ELR (cell line): ENCODE measurements at regions not wholly inside any gene's neighbourhood (a gene's known extent, or its start where the extent isn't known, plus 50 kb on each side); places are given as distances from the start of the nearest gene placed in this dataset.

ENCODE experiments used
- DNase-seq: peaks from one replicate; pipeline ENCODE4 v3.0.0-alpha.2; 2015; ENCODE audit warnings: low read depth

DNA sequence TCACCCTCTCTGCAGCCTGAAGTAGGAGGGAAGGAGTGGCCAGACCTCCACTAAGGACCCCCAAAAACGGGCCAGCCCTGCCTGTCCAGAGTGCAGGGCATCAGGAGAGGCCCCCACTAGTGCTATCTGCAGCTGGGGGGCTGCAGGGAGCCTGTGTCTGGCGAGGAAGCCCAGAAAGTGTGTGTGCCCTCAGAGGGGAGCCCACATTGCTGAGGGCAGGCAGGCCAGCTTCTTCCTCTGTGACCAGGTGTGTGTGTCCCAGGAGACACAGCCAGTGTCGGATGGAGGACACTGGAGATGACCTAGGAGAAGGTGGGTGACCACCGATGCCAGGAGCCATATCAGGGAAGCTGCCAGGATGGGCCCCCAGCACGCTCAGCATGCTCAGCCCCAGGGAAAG is 218.7 kb downstream of the IRX2 start:
- DNase-seq: no peak

DNA sequence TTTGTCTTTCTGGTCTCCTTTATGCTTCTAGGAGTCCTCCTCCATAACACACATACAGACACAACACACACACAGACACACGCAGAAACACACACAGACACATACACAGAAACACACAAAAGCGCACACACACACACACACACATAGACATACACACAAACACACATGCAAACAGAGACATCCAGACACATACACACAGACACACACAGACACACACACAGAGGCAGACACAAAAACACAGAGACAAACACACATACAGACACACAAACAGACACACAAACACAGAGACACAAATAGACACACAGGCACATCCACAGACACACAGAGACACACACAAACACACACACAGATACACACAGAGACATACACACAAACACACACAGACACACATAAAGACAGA is 220.2 kb downstream of the IRX2 start:
- no peak for DNase-seq

DNA sequence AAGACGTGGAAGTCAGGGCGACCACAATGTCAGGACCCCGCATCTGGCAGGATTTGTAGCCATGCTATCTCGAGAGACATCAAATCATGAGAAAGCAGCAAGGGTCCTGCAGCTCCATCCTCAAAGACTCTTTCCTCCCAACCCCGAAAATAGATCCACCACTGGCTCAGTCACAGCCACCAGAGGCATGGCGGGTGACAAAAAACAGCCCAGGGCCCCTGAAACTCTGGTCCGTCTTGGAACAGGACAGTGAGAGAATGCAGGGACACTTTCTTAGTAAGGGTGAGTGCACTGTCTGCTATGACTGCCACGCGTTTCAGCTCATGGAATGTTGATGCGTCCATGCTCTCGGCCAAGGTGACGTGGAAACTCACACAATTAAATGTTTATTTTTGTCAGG is 220.9 kb downstream of the IRX2 start:
- DNase-seq: no peak

DNA sequence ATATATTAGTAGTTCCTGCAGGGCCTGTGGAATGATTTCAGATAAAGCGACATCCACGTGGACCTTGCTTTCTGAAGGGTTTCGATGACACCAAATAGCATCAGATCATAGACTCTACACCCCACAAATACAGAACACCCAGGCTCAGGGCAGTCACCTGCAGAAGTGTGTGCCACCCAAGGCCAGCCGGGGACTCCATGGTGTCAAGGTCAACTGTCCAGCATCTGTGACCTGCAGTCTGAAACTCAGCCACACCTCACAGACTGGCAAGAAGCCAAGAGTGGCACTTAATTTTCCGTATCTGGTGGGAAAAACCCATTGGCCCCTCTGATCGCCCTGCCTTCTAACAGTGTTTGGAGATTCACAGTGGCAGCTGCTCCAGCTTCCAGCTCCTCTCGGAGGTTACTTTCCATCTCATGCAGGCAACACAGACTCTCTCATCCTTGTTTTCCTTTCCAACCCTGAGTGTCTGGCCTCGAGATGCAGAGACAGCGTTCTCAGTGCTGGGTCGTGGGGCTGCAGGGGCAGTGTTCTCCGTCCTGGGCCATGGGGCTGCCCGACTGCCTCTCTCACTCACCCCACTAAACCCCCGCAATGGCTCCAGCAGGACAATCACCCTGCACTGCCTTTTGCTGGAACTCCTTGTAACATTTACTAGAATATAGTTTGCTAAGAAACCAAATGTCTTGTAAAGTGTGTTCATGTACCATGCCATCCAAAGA is 221.9 kb downstream of the IRX2 start:
- no peak for DNase-seq

DNA sequence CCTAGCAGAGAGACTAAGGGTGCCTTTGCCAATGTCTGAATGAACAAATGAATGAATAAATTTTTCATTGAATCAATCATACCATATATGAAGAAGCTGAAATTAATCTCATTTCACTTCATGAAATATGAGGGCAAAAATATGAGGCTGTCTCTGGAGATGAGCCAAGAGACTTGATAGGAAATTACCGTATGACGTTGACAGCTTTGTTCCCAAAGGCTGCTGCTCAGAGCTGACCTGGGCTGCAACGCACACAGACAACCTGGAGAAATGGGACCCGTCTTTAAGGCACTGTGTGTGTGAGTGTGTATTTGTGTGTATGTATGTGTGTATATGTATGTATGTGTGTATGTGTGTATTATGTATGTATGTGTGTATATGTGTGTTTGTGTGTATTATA is 226.1 kb downstream of the IRX2 start:
- no peak for DNase-seq

DNA sequence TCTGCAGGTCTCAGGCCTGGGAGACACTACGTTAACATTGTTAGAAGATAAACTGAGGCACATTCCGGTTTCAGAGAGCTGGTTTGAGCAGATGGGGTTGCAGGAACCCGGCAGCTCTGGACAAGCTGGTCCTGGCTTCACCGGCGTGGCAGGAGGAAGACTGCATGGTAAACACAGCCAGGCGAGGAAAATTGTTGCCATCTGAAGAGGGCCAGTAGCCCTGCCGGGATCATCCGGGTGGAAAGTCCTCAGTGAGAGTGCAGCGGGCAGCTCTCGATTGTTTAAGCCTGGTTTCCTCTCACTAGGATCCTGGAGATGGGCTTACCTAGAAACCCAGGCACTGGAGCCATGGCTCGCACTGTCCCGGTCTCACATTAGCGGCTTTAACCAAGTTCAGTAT is 226.9 kb downstream of the IRX2 start:
- no peak for DNase-seq

DNA sequence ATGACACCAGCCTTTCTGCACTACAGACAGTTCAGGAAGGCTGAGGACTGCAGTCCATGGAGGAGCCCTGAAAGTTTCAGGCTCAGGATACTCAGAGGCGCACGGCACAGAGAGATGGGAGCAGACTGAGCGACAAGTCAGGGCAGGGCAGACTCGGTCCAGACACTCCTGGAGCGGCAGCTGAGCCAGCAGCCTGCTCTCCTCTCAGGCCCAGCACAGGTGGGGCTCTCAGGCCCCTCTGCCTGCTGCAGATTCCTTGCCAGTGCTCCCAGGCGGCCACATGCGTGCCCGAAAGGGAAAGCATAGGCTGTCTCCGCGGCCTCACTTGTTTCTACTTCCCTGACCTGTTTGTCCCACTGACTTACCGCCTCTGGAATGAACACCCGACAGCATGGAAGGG is 228.3 kb downstream of the IRX2 start:
- DNase-seq: no peak

DNA sequence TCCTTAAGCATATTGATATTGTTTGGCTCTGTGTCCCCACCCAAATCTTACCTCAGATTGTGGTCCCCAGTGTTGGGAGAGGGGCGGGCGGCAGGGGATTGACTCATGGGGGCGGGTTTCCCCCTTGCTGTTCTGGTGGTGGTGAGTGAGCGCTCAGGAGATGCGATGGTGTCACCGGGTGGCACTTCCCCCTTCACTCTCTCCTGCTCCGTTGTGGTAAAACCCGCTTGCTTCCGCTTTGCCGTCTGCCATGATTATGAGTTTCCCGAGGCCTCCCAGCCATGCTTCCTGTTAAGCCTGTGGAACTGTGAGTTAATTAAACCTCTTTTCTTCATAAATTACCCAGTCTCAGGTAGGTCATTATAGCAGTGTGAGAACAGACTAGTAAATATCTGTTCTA is 229.1 kb downstream of the IRX2 start:
- no peak for DNase-seq

DNA sequence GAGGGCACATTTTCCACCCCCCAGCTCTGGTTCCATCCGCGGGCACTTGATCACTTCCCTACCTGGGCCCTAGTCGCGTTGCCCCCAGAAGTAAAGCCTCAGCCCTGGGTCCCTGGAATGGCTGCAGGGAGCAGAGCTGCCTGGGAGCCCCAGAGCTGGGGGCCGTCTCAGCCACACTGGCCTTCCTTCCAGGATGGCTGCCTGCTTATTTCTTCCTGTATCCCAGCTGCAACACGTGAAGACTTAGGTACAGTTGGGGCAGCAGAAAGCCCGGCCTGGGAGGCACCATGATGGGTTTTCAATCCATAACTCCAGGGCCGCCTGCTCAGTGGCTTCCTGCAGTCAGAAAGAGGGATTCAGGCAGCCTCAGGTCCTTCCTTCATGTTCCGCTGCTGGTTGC is 232.3 kb downstream of the IRX2 start:
- DNase-seq: no peak

DNA sequence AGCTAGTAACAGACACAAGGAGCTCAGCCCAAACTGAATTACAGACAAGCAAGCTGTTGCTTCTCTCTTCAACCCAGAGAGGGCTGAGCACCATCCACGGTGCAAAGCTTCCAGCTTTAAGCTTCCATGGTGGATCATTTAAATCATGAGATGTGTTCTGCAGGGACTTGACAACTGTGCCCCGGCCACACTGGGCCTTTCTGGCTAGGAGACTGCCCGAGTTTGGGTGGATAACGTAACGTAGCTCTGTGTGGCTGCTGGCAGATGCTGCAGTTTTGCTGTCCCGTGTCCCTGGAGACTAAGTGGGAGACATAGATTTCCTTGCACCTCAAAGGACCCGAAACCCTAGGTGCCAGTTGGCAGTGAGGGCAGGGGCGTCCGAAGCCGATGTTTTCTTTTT is 234.0 kb downstream of the IRX2 start:
- DNase-seq: no peak

DNA sequence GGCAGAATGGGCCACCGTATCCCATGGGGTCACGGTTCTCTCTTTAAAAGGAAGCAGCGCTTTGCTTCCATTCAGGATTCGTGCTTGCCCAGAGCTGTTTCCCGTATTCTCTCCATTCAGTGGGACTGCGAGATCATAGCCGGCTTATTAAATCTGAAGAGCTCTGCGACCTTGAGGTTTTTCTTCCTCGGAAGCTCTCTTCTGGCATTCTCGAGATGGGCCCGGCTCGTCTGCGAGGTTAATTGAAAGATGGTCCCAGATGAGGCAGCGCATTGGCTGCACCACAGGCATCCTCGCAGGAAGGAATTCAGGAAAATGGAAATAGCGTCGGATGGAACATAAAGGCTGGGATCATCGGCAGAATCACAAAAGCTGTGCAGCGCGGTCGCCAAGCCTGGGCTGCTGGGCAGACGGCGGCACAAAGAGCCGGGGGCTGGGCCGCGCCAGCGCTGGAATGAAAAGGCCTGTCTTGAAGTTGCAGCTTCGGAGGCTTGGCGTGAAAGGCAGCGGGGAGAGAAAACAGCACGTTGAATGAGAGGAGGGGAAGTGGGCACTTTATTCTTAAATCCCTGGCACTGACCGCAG is 236.2 kb downstream of the IRX2 start:
- no peak for DNase-seq

DNA sequence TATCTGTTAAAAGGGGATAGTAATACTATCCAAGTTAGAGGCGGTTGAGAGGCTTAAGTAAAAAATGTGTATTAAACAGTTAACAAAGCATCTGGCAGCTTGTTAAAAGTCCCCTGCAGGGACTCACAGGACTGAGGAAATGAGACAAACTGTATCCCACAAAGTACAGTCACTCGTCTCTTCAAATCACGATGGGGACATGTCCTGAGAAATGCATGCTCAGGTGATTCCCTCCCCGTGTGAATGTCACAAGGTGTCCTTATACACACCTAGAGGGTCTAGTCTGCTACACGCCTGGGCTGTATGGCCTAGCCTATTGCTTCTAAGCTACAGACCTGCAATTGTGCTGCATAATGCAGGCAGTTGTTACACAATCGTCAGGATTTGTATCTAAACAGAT is 237.0 kb downstream of the IRX2 start:
- no peak for DNase-seq

DNA sequence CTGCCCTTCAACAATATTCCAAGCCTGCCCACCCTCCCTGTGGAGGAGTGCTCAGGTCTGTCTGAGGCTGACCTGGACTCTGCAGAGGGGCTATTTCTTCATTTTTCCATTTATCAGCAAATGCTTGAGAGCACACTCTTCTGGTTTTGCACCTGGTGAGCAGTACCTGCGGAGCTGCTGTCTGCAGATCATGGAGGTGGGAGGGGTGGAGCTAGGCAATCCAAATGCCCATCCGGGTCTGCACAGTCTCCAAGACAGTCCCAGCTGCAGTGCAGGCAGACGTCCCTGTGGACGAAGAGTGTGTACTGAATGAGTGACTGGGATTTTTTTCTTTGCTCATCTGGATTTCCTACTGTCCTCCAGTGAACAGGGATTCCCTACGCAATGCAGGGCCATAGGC is 239.8 kb downstream of the IRX2 start:
- DNase-seq: no peak

DNA sequence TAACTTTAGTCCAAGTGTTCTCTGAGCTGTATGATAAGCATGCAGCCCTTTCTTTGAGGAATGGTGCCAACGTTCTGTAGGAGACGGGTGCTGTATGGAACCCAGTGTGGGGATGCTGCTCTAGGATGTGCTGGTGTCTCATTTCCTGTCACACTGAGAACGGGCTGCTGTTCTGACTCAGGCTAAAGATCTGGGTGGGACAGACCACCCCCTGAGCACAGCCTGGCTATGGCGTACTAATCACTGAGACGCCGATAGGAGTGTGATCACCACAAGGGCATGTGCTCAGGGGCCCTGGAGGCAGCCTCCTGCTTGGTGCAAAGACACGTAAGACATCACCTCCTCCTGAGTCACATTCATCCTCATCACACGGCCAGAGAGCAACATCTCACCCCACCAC is 240.4 kb downstream of the IRX2 start:
- DNase-seq: no peak

DNA sequence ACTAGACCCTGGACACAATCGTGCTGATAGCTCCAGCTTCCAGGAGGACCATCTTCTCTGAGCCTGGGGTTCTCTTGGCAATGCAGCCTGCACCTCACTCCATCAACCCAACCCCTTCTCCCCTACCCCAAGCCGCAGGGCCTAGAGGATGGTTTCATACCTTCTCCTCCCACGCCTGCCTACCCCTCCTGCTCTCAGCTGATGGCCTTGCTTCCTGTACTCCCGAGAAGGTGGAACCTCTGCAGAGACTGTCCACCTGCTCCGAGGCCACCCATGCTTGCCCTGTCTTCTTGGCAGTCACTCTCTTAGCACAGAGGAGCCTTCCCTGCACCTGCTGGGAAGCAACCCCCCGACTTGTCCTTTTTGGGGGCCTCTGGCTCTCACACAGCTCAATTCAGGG is 241.9 kb downstream of the IRX2 start:
- DNase-seq: no peak

DNA sequence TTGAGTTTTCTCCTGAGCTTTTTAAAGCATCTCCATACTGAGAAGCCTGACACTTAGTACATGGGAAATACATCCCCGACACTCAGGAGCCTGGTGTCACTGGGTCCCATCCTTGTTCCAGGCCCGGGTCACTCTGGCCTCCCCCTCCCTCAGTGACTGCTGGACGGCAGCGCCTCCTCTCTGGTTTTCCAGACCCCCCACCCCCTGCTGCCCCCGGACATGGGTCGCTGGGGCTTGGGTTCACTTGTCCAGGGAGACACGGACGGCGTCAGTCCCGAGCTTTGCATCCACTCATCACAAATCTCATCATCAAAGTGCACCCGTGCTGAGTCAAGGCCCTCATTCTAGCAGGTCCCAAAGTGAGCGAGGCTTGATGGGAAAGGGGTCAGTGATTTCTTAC is 243.0 kb downstream of the IRX2 start:
- no peak for DNase-seq

DNA sequence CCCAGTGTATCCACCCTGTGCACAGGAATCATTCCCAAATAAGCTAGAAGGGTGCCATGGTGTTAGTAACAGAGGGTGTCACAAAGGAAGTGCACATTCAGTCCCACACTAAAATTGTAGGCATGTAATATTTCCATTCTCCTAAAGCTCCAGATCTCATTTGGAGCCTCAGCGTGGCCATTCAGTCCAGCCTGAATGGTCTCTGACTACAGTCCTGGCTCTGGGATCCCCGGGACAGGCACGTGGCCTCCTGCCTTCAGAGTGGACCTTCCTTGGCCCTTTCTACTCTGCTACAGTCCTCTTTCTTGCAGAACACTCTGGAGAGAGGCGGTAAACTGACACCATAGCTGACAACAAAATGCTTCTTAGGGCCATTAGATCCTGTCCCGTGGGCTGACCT is 243.9 kb downstream of the IRX2 start:
- no peak for DNase-seq

DNA sequence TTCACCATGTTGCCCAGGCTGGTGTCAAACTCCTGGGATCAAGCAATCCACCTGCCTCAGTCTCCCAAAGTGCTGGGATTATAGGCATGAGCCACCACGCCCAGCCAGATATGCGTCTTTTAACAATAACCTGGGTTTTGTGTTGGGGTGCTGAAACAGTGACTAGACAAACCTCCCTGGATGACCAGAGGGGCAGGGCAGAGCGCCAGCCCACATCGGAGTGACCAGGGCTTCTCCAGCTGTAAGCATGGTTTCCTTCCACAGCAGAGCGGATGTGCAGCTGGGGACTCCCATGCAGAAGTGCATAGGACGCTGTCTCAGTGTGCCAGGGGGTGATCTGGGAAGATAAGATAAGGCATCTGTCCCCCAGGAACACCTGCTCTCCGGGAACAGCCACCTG is 244.9 kb downstream of the IRX2 start:
- DNase-seq: no peak

DNA sequence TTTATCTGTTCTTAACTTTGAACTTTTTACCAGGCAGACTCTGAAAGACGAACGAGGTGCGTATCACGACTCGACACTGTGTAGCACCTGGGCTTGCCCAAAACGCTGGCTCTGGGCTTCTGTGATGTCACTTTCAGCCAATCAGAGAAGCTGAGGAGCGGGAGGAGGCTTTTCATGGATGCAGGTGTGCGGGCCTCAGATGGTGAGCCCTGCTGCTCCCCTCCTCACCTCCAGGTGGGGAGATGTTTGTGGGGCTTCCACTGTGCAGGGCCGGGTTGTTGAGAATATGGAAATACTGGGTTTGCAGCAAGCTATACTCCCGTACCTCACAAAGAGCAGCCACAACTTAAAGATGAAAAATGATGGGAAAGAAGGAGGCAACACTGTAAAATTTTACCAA is 246.3 kb downstream of the IRX2 start:
- DNase-seq: no peak

DNA sequence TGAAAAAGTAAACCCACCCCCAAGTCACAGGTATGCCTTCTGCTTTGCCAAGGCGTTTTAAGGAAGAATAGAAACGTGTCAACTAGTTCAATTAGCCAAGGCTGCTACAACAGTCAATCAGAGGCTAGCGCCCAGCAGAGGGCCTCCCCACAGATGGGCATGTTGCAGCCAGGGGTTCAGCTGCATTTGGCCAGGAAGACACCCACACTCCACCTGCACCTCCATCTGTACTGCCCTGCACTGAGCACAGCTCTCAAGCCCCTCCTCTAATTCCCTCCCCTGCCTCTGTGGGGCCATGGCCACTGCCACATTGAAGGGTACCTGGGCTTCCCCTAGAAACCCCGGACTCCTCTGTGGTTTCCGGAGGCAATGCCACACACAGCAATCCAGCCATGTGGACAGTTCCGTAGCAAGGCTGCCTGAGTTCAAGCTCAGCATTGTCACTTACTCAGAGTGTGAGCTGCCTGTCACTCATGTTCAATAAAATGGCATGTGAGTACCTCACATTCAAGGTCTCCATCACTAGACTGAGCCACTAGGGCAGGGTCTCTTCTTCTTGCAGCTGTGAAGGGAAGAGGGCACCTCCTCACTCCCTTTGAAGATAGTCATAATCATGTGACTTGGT is 248.4 kb downstream of the IRX2 start:
- DNase-seq: no peak

DNA sequence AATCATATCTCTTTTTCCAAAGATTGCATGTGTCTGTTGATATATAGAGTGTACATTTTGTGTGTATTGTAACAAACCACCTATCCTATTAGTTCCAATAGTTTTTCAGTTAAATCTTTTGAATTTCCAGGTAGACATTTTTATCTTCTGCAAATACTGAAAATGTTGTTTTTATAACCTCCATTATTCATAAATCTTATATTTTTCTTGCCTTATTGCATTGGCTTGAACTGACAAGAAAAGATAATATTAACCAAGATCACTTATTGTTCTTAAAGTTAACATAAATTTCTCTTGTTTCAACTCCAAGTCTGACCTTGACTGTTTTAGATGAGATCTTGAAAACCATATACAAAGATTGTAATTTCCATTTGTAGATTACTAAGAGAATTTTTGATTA is 251.6 kb downstream of the IRX2 start:
- DNase-seq: no peak

DNA sequence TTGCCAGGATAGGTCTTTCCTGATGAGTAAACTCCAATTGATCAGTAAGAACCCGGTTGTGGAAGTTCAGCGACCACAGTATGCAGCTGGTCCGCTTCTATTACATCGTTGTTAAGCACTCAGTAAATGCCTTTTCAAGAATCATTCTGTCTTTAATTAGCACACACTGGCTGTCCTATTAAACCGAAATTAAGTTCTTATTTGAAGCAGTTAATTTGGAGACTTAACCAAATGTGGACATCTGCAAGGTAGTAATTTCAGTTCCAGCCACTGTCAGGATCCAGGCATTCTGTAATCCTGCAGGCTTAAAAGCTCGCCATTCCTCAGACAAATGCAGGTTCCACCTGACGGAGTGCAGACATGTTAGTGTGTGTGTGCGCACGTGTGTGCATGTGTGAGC is 254.6 kb downstream of the IRX2 start:
- DNase-seq: no peak

DNA sequence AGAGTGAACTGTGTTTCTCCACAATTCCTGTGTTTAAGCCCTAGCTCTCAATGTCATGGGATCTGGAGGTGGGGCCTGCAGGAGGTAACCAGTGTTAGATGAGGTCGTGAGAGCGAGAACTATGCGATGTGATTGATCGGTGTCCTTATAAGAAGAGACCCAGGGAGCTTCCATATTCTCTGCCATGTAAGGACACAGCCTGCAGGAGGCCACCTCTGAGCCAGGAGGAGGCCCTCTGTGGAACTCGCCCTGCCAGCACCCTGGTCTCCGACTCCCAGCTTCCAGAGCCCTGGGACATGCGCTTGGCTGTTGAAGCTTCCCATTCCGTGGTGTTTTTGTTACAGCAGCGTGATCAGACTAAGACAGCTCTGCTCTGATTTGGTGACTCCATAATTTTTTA is 255.4 kb downstream of the IRX2 start:
- no peak for DNase-seq

DNA sequence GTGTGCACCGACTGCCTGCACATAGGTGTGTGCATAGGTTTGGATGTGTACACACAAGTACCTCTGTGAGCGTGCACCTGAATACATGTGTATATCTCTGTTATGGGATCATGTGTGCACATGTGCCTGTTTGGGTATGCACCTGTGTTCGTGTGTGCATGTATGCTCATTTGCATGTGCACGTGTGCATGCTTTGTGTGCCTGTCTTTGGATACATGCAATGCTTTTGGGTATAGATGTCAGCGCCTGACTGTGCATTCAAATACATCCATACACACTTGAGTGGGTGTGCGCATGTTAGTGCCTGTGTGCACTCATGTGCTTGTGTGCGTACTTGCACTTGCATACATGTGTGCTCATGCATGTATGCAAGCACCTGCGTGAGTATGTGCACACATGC is 258.1 kb downstream of the IRX2 start:
- DNase-seq: no peak
